CD4-positive, alpha-beta memory T cell (primary cell): ENCODE measurements at regions not wholly inside any gene's neighbourhood (a gene's known extent, or its start where the extent isn't known, plus 50 kb on each side); places are given as distances from the start of the nearest gene placed in this dataset.

Experiments
- CTCF ChIA-PET: fragments of 350-600 bp; sonication (Branson Sonifier 250); formaldehyde crosslinking; loops from one replicate; lab custom pipeline; 2021; ENCODE audit warnings: inconsistent platforms; ENCODE audit not compliant: partially characterized antibody; lab: Charles Lee
- POLR2A ChIA-PET: fragments of 350-600 bp; sonication (Branson Sonifier 250); formaldehyde crosslinking; loops from one replicate; lab custom pipeline; 2021; ENCODE audit not compliant: partially characterized antibody; lab: Charles Lee
- DNase-seq, 5 donors: peaks; one replicate each; pipeline versions ENCODE4 v3.0.0 to v3.0.0-alpha.2; 2020 to 2022; ENCODE audit warnings: mixed read lengths in 1 of 5
- H3K27ac ChIP-seq: one replicate; pipeline ENCODE4 v1.7.0; 2013; ENCODE audit warnings: low read depth, low read length
- H3K27me3 ChIP-seq: 2 replicates; pipeline ENCODE4 v1.7.0; 2013; ENCODE audit warnings: mild to moderate bottlenecking, low read length, moderate library complexity; ENCODE audit not compliant: insufficient read depth
- H3K36me3 ChIP-seq: 2 replicates; pipeline ENCODE4 v1.7.0; 2013; ENCODE audit warnings: mild to moderate bottlenecking, low read length, moderate library complexity; ENCODE audit not compliant: insufficient read depth
- H3K4me1 ChIP-seq: 2 replicates; pipeline ENCODE4 v1.7.0; 2013; ENCODE audit warnings: mild to moderate bottlenecking, low read length, moderate library complexity; ENCODE audit not compliant: insufficient read depth
- H3K4me3 ChIP-seq, 2 donors: one replicate each; pipeline ENCODE4 v1.7.0; 2013; ENCODE audit warnings: low read length in 2 of 2, mild to moderate bottlenecking in 1 of 2
- H3K9me3 ChIP-seq, 2 donors: one replicate each; pipeline ENCODE4 v1.7.0; 2013; ENCODE audit warnings: low read length in 2 of 2, control low read depth in 1 of 2; ENCODE audit not compliant: control insufficient read depth in 1 of 2
- H3K27ac Mint-ChIP-seq, 7 donors: one replicate each; pipeline ENCODE4 v1.8.0; 2020 to 2021; ENCODE audit warnings: mixed read lengths in 7 of 7, mild to moderate bottlenecking in 6 of 7, inconsistent platforms in 3 of 7, moderate library complexity in 3 of 7
- H3K27me3 Mint-ChIP-seq, 2 donors: one replicate each; pipeline ENCODE4 v1.8.0; 2020 to 2021; ENCODE audit warnings: mixed read lengths in 2 of 2
- H3K36me3 Mint-ChIP-seq, 2 donors: one replicate each; pipeline ENCODE4 v1.8.0; 2020 to 2021; ENCODE audit warnings: mixed read lengths in 2 of 2, inconsistent platforms in 1 of 2, mild to moderate bottlenecking in 1 of 2
- H3K4me1 Mint-ChIP-seq, 4 donors: one replicate each; pipeline ENCODE4 v1.8.0; 2020 to 2021; ENCODE audit warnings: mixed read lengths in 4 of 4, mild to moderate bottlenecking in 1 of 4
- H3K4me3 Mint-ChIP-seq, 8 donors: one replicate each; pipeline ENCODE4 v1.8.0; 2020 to 2021; ENCODE audit warnings: mixed read lengths in 8 of 8, mild to moderate bottlenecking in 7 of 8, moderate library complexity in 6 of 8, inconsistent platforms in 3 of 8
- H3K9me3 Mint-ChIP-seq, 8 donors: one replicate each; pipeline ENCODE4 v1.8.0; 2020 to 2021; ENCODE audit warnings: mixed read lengths in 8 of 8, mild to moderate bottlenecking in 5 of 8, inconsistent platforms in 3 of 8, moderate library complexity in 1 of 8
- intact Hi-C: fragments of 100-400 bp; cut with micrococcal nuclease; formaldehyde crosslinking; loops from one replicate; pipeline ENCODE4 v1.15.1; 2023

GRCh38 chr7:42453931-42454361, 216.9 kb upstream of the GLI3 start:
- H3K4me1 Mint-ChIP-seq, result peaks cover 0 to 7% (median 0%) of the 10 kb centered on the region in 4 donors
- no peak overlapping the region for H3K27ac Mint-ChIP-seq
- H3K9me3 Mint-ChIP-seq, result peaks cover 0 to 7% (median under 1%) of the 10 kb centered on the region in 8 donors
- no peak for DNase-seq
- H3K27me3 Mint-ChIP-seq, result peaks cover 0 to 2% of the 10 kb centered on the region in 2 donors
- Histone ChIP-seq H3K4me3 (no peak overlapping the region), H3K4me1 (no peaks in the 10 kb centered on the region), H3K27me3 (no peaks in the 10 kb centered on the region), H3K36me3 (no peaks in the 10 kb centered on the region), H3K9me3 (no peaks in the 10 kb centered on the region), H3K27ac (no peak overlapping the region)
- CTCF ChIA-PET, result no interaction called here
- intact Hi-C loops, result no loop called here
- POLR2A ChIA-PET, result no interaction called here
- H3K4me3 Mint-ChIP-seq, result no peak overlapping the region
- H3K36me3 Mint-ChIP-seq, result no peaks in the 10 kb centered on the region

GRCh38 chr7:42452356-42452755, 215.3 kb upstream of the GLI3 start:
- intact Hi-C loops, result no loop called here
- no peak overlapping the region for H3K4me3 Mint-ChIP-seq
- Histone ChIP-seq H3K27ac (no peak overlapping the region), H3K27me3 (no peaks in the 10 kb centered on the region), H3K4me1 (no peaks in the 10 kb centered on the region), H3K9me3 (no peaks in the 10 kb centered on the region), H3K36me3 (no peaks in the 10 kb centered on the region), H3K4me3 (no peak overlapping the region)
- no peak overlapping the region for H3K27ac Mint-ChIP-seq
- H3K9me3 Mint-ChIP-seq, result peaks cover 0 to 8% (median 1%) of the 10 kb centered on the region in 8 donors
- H3K36me3 Mint-ChIP-seq, result no peaks in the 10 kb centered on the region
- no peak for DNase-seq
- ChIA-PET CTCF (no interaction called here), POLR2A (no interaction called here)
- H3K27me3 Mint-ChIP-seq, result peaks cover 0 to 3% of the 10 kb centered on the region in 2 donors
- peaks cover 0 to 7% (median 0%) of the 10 kb centered on the region in 4 donors for H3K4me1 Mint-ChIP-seq

GRCh38 chr7:42449431-42449830, 212.4 kb upstream of the GLI3 start:
- intact Hi-C loops, result no loop called here
- CTCF ChIA-PET, result no interaction called here
- POLR2A ChIA-PET, result no interaction called here

GRCh38 chr7:42448901-42449300, 211.9 kb upstream of the GLI3 start:
- Histone ChIP-seq H3K9me3 (no peaks in the 10 kb centered on the region), H3K27me3 (no peaks in the 10 kb centered on the region), H3K4me1 (no peaks in the 10 kb centered on the region), H3K27ac (no peak overlapping the region), H3K36me3 (no peaks in the 10 kb centered on the region), H3K4me3 (no peak overlapping the region)
- Mint-ChIP-seq H3K27me3 (peaks cover 0 to 3% of the 10 kb centered on the region in 2 donors), H3K27ac (no peak overlapping the region), H3K4me3 (no peak overlapping the region), H3K9me3 (peaks cover 0 to 11% (median 5%) of the 10 kb centered on the region in 8 donors), H3K4me1 (peaks cover 0 to 7% (median 0%) of the 10 kb centered on the region in 4 donors), H3K36me3 (no peaks in the 10 kb centered on the region)
- POLR2A ChIA-PET, result no interaction called here
- CTCF ChIA-PET, result no interaction called here
- intact Hi-C loops, result no loop called here
- no peak for DNase-seq

More at GRCh38 chr7:42449431-42449830, 212.4 kb upstream of the GLI3 start:
- Histone ChIP-seq H3K27me3 (no peaks in the 10 kb centered on the region), H3K4me1 (no peaks in the 10 kb centered on the region), H3K27ac (no peak overlapping the region), H3K36me3 (no peaks in the 10 kb centered on the region), H3K4me3 (no peak overlapping the region), H3K9me3 (no peaks in the 10 kb centered on the region)
- H3K27me3 Mint-ChIP-seq, result peaks cover 0 to 3% of the 10 kb centered on the region in 2 donors
- no peak overlapping the region for H3K27ac Mint-ChIP-seq
- H3K36me3 Mint-ChIP-seq, result no peaks in the 10 kb centered on the region
- peaks cover 0 to 9% (median 4%) of the 10 kb centered on the region in 8 donors for H3K9me3 Mint-ChIP-seq
- H3K4me3 Mint-ChIP-seq, result no peak overlapping the region
- peaks cover 0 to 7% (median 0%) of the 10 kb centered on the region in 4 donors for H3K4me1 Mint-ChIP-seq
- DNase-seq, result no peak

- no peaks in the 10 kb centered on the region for H3K36me3 Mint-ChIP-seq
- POLR2A ChIA-PET, result no interaction called here
- CTCF ChIA-PET, result no interaction called here
- H3K4me1 Mint-ChIP-seq, result no peaks in the 10 kb centered on the region
- intact Hi-C loops, result no loop called here
- no peak overlapping the region for H3K27ac Mint-ChIP-seq
- H3K27me3 Mint-ChIP-seq, result peaks cover 0 to 2% of the 10 kb centered on the region in 2 donors
- no peaks in the 10 kb centered on the region for H3K27me3 ChIP-seq
- H3K9me3 Mint-ChIP-seq, result peaks cover under 1 to 21% (median 10%) of the 10 kb centered on the region in 8 donors
- no peak overlapping the region for H3K27ac ChIP-seq
- DNase-seq, result no peak
- H3K4me3 ChIP-seq, result no peak overlapping the region
- H3K9me3 ChIP-seq, result no peaks in the 10 kb centered on the region
- no peak overlapping the region for H3K4me3 Mint-ChIP-seq
- no peaks in the 10 kb centered on the region for H3K4me1 ChIP-seq
- H3K36me3 ChIP-seq, result no peaks in the 10 kb centered on the region
Observed at GRCh38 chr7:42445691-42446090, 208.7 kb upstream of the GLI3 start.

GRCh38 chr7:42440951-42441350, 203.9 kb upstream of the GLI3 start:
- intact Hi-C loops, result no loop called here
- Histone ChIP-seq H3K9me3 (no peaks in the 10 kb centered on the region), H3K27ac (no peak overlapping the region), H3K4me3 (no peak overlapping the region), H3K36me3 (no peaks in the 10 kb centered on the region), H3K27me3 (no peaks in the 10 kb centered on the region), H3K4me1 (no peaks in the 10 kb centered on the region)
- H3K4me3 Mint-ChIP-seq, result no peak overlapping the region
- DNase-seq, result no peak
- no peaks in the 10 kb centered on the region for H3K4me1 Mint-ChIP-seq
- CTCF ChIA-PET, result no interaction called here
- no peaks in the 10 kb centered on the region for H3K27me3 Mint-ChIP-seq
- no peak overlapping the region for H3K27ac Mint-ChIP-seq
- peaks cover 9 to 34% (median 21%) of the 10 kb centered on the region in 8 donors for H3K9me3 Mint-ChIP-seq
- POLR2A ChIA-PET, result no interaction called here
- H3K36me3 Mint-ChIP-seq, result no peaks in the 10 kb centered on the region

GRCh38 chr7:42432644-42433043, 195.6 kb upstream of the GLI3 start:
- POLR2A ChIA-PET, result no interaction called here
- Histone ChIP-seq H3K27me3 (no peaks in the 10 kb centered on the region), H3K36me3 (no peaks in the 10 kb centered on the region), H3K4me3 (no peak overlapping the region), H3K4me1 (no peaks in the 10 kb centered on the region), H3K27ac (no peak overlapping the region), H3K9me3 (no peaks in the 10 kb centered on the region)
- H3K4me1 Mint-ChIP-seq, result no peaks in the 10 kb centered on the region
- intact Hi-C loops, result no loop called here
- CTCF ChIA-PET, result no interaction called here
- no peaks in the 10 kb centered on the region for H3K27me3 Mint-ChIP-seq
- H3K4me3 Mint-ChIP-seq, result no peak overlapping the region
- H3K9me3 Mint-ChIP-seq, result peaks cover 0 to 10% (median 2%) of the 10 kb centered on the region in 8 donors
- no peak for DNase-seq
- no peaks in the 10 kb centered on the region for H3K36me3 Mint-ChIP-seq
- no peak overlapping the region for H3K27ac Mint-ChIP-seq

GRCh38 chr7:42431873-42432272, 194.9 kb upstream of the GLI3 start:
- Histone ChIP-seq H3K27me3 (no peaks in the 10 kb centered on the region), H3K4me3 (no peak overlapping the region), H3K4me1 (no peaks in the 10 kb centered on the region), H3K27ac (no peak overlapping the region), H3K9me3 (no peaks in the 10 kb centered on the region), H3K36me3 (no peaks in the 10 kb centered on the region)
- no peak overlapping the region for H3K4me3 Mint-ChIP-seq
- H3K4me1 Mint-ChIP-seq, result no peaks in the 10 kb centered on the region
- peaks cover 0 to 10% (median 2%) of the 10 kb centered on the region in 8 donors for H3K9me3 Mint-ChIP-seq
- intact Hi-C loops, result no loop called here
- no peaks in the 10 kb centered on the region for H3K27me3 Mint-ChIP-seq
- no peak for DNase-seq
- H3K36me3 Mint-ChIP-seq, result no peaks in the 10 kb centered on the region
- CTCF ChIA-PET, result no interaction called here
- H3K27ac Mint-ChIP-seq, result no peak overlapping the region
- POLR2A ChIA-PET, result no interaction called here
